ENCODE measurements at regions not wholly inside any gene's neighbourhood (a gene's known extent, or its start where the extent isn't known, plus 50 kb on each side); places are given as distances from the start of the nearest gene placed in this dataset.

DNA sequence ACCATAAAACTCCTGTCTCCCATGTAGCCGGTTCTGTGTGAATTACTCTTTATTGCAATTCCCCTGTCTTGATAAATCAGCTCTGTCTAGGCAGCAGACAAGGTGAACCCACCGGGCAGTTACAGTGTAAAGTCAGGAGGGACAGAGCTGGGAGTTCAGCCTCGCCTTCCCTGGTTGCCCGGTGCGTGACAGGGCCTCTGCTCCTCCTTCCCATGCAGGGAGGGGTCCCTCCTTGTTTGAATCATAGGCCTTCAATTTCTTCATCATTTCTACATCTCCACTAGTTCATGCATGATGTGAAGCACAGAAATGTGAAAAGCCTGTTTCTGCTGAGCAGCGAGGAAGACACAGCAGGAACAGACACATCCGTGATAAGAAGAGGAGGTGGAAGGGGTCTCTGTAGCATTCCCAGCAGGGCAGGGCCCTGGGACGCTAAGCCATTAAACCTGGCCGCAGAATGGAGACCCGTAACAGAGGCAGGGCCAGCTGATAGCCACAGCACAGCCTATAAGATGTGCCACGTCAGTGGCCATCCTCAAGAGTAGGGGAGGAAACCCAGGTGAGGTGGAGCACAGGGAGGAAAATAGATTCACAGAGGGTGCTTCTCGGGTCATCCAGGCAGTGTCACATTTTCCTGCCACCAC is 106.7 kb upstream of the CST7 start:
- H3K4me3 ChIP-seq, result no peak overlapping the region
- H3K9me3 ChIP-seq (replicated peaks), result peaks cover 20% of the 10 kb centered on the region
- intact Hi-C loops (cut with micrococcal nuclease), result no loop called here
- no peaks in the 10 kb centered on the region for H3K4me1 ChIP-seq
- no peak for DNase-seq
- no peaks in the 10 kb centered on the region for H3K36me3 ChIP-seq
- peaks cover 39% of the 10 kb centered on the region for H3K27me3 ChIP-seq (ENCODE audit: low read depth)
- TF ChIP-seq, protein P1, sequence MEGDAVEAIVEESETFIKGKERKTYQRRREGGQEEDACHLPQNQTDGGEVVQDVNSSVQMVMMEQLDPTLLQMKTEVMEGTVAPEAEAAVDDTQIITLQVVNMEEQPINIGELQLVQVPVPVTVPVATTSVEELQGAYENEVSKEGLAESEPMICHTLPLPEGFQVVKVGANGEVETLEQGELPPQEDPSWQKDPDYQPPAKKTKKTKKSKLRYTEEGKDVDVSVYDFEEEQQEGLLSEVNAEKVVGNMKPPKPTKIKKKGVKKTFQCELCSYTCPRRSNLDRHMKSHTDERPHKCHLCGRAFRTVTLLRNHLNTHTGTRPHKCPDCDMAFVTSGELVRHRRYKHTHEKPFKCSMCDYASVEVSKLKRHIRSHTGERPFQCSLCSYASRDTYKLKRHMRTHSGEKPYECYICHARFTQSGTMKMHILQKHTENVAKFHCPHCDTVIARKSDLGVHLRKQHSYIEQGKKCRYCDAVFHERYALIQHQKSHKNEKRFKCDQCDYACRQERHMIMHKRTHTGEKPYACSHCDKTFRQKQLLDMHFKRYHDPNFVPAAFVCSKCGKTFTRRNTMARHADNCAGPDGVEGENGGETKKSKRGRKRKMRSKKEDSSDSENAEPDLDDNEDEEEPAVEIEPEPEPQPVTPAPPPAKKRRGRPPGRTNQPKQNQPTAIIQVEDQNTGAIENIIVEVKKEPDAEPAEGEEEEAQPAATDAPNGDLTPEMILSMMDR (IDR thresholded peaks at IDR 0.05; ENCODE audit: borderline replicate concordance), result no peak
- H3K27ac ChIP-seq (replicated peaks), result no peak overlapping the region

DNA sequence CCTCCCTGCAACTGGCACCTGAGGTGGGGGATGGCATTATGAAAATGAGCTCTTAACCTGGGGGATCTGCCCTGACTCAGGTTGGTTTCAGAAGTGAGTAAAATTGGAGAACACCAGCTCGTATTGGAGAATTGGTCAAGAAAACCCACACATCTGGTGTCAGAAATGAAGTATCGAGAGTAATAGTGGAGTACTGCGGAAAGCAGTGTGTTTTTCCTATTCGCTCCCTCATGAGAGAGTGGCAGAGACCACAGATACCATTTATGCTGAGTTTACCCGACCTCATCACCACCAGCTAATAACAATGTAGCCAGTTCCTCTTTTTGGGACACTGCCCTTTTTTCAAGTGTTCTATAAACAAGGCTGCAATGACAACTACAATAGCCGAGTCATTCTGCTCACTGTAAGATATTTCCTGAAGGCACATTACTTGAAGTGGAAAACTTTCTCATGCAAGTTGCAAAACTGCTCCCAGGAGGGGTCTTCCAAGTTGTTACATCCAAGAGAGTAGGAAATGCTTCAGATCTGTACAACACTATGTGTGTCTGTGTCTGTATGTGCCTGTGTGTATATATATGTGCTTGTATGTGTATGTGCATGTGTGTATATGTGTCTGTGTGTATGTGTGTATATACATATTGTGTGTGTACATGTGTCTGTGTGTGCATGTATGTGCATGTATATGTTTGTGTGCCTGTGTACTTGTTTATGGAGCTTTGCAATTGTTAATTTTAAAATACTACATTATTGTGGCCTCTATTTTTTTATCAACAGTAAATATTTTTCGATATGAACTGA is 106.0 kb upstream of the CST7 start:
- TF ChIP-seq, protein P1 (IDR thresholded peaks at IDR 0.05; ENCODE audit: borderline replicate concordance), result no peak
- DNase-seq, result no peak
- Histone ChIP-seq H3K27ac (replicated peaks) (no peak overlapping the region), H3K9me3 (replicated peaks) (peaks cover 27% of the 10 kb centered on the region), H3K36me3 (no peaks in the 10 kb centered on the region), H3K4me1 (no peaks in the 10 kb centered on the region), H3K4me3 (no peak overlapping the region), H3K27me3 (ENCODE audit: low read depth) (peaks cover 39% of the 10 kb centered on the region)
- intact Hi-C loops (cut with micrococcal nuclease), result no loop called here

DNA sequence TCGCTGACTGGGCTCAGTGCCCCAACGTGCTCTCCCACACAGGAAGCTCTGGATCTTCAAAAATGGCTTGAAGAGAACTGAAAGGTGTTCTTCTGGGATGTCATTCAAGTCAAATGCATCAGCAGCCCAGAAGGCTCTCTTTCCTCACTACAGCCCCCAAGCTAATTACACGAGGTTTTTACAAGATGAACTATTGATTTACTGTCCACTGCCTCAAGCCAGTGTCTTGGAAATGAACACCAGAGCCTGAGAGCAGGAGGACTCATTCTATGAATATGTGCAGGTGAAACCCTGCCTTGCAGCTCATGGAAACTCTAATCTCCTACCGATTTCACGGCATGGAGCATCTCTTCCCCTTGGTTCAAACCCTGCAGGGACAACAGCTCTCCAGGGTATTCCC is 98.9 kb upstream of the CST7 start:
- Histone ChIP-seq H3K4me1 (no peaks in the 10 kb centered on the region), H3K36me3 (no peaks in the 10 kb centered on the region), H3K9me3 (replicated peaks) (peaks cover 45% of the 10 kb centered on the region), H3K4me3 (no peak overlapping the region), H3K27me3 (ENCODE audit: low read depth) (peaks cover 15% of the 10 kb centered on the region), H3K27ac (replicated peaks) (no peak overlapping the region)
- intact Hi-C loops (cut with micrococcal nuclease), result no loop called here
- DNase-seq, result no peak
- TF ChIP-seq, protein P1 (IDR thresholded peaks at IDR 0.05; ENCODE audit: borderline replicate concordance), result no peak

DNA sequence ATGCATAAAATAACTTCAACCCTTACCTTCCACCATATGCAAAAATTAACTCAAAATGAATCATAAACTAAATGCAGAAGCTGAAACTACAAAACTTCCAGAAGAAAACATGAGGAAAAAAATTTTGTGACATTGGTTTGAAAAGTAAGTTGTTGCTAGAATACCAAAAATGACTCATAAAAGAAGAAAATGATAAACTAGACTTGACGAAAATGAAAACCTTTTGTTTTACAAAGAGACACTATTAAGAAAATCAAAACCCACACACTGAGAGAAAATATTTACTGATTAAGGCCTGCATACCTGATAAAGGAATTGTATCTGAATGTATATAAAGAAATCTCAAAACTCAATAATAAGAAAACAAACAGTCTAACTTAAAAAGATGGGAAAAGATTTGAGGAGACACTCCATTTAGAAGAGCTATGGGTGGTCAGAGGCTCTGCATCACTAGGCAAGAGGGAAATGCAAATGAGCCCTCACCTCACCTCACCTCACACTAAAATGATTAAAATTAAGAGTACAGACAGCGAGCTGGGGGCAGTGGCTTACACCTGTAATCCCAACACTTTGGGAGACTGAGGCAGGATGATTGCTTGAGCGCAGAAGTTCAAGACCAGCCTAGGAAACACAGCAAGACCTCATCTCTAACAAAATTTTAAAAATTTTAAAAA is 97.6 kb upstream of the CST7 start:
- Histone ChIP-seq H3K9me3 (replicated peaks) (peaks cover 48% of the 10 kb centered on the region), H3K4me1 (no peaks in the 10 kb centered on the region), H3K27me3 (ENCODE audit: low read depth) (peaks cover 15% of the 10 kb centered on the region), H3K36me3 (no peaks in the 10 kb centered on the region), H3K4me3 (no peak overlapping the region), H3K27ac (replicated peaks) (no peak overlapping the region)
- no peak for DNase-seq
- TF ChIP-seq, protein P1 (IDR thresholded peaks at IDR 0.05; ENCODE audit: borderline replicate concordance), result no peak
- intact Hi-C loops (cut with micrococcal nuclease), result no loop called here

DNA sequence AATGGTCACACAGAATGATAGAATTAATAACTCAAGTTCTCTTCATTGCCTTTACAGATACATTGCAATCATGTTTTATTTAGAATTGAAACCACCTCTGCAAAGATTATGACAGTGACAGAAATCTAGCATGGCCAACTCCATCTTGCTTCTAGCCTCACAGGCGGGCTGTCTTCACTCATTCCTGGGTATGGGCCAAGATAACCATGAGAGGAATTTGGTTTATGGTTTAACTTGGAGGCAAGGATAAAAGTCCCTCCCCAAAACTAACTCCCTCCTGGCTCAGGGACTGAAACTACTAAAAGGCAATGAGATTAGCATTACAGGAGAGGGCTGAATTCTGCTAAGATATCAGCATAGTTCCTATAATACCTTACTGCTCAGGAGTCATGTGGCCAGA is 95.2 kb upstream of the CST7 start:
- TF ChIP-seq, protein P1 (IDR thresholded peaks at IDR 0.05; ENCODE audit: borderline replicate concordance), result no peak
- intact Hi-C loops (cut with micrococcal nuclease), result no loop called here
- H3K4me1 ChIP-seq, result no peaks in the 10 kb centered on the region
- H3K9me3 ChIP-seq (replicated peaks), result peaks cover 35% of the 10 kb centered on the region
- no peak overlapping the region for H3K4me3 ChIP-seq
- H3K27me3 ChIP-seq (ENCODE audit: low read depth), result peaks cover 16% of the 10 kb centered on the region
- no peak overlapping the region for H3K27ac ChIP-seq (replicated peaks)
- no peak for DNase-seq
- no peaks in the 10 kb centered on the region for H3K36me3 ChIP-seq

Measured in left ventricle myocardium inferior (tissue), 1 donor.